IPS-18c (cell line): ENCODE measurements at regions not wholly inside any gene's neighbourhood (a gene's known extent, or its start where the extent isn't known, plus 50 kb on each side); places are given as distances from the start of the nearest gene placed in this dataset.

Experiments used
- H3K4me3 ChIP-seq: 2 replicates; pipeline ENCODE4 v1.7.0; 2013; ENCODE audit warnings: low read depth, mild to moderate bottlenecking, low read length, moderate library complexity; ENCODE audit not compliant: insufficient read depth
- H3K9me3 ChIP-seq: one replicate; pipeline ENCODE4 v1.6.1; 2013; ENCODE audit warnings: mild to moderate bottlenecking, low read length, moderate library complexity; ENCODE audit not compliant: control insufficient read depth, insufficient read depth

DNA sequence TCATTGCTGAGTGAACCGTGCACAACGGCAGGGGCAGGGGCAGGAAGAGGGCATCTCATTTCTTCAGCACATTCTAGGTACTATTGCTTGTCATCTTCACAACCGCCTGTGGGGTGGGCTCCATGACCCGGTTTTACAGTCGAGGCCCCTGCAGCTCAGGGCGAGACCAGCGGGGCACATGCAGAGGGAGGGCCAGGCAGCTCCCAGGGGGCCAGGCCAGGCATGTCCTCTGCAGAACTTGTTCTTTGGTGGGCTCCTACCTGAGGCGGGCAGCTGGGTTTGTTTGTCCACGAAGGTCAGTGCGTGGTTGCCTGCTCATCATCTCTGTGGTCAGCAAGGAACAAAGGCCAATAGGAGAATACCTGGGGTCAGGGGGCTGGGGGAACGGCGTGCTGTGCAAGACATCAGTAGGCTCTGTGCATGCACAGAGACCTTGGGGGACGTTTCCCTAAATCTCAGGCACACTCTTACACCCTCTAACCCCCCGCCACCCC lies 75.1 kb upstream of the LEP start:
- H3K4me3 ChIP-seq, result peak overlapping the region; percentile 63; the same call in 1 of the 2 replicates
- H3K9me3 ChIP-seq, result peaks cover 2% of the 10 kb centered on the region

DNA sequence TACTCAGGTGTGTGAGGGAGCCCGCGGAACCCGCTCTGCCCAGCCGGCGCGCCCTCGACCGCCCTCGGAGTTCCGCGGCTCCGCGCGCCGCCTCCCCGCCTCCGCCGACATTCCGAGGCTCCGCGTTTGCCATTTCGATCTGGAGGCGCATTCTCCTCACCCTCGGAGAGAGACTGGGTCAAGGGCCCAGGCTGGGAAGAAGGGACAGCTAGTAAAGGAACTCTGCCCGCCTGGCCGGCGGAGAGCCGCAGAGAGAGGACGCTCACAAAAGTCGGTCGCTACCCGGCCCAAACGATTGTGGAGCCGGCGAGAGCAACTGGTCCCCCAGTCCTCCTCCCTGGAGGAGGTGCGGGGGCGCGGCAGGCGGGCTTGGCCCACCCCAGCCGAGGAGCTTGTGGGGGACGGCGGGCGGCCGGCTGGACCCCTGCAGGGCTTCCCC lies 74.5 kb upstream of the LEP start:
- Histone ChIP-seq H3K9me3 (peaks cover 2% of the 10 kb centered on the region), H3K4me3 (peak overlapping the region; percentile 63)

DNA sequence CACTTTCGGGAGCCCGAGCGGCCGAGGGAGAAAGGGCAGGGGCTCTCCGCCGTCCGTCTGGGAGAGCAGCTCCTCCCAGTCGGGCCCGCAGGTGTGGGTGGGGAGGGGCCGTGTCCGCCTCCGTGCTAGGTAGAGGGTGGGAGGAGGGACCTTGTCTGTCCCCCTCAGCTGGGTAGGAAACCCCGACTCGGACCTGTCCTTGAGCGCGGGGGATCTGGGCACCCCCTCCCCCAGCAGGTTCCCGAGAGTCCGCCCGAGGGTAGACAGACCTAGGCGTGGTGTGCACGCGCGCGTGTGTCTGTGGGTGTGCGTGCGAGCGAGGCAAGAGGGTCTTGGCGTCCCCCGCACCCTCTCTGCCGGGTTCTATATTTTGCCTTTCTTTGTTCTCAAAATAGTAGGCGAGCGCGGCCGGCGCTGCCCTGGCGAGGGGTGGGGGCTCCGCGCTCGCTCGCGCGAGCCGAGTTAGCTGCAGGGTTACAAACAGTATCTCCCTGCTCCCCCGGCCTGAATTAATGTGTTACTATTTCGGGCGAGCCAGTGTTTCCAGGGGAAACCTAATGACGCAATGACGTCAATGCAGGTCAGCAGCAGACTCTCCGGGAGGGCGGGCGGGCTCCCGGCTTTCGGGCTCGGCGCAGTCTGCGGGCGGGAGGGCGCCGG lies 73.9 kb upstream of the LEP start:
- Histone ChIP-seq H3K9me3 (peaks cover 2% of the 10 kb centered on the region), H3K4me3 (peak overlapping the region; percentile 63)

DNA sequence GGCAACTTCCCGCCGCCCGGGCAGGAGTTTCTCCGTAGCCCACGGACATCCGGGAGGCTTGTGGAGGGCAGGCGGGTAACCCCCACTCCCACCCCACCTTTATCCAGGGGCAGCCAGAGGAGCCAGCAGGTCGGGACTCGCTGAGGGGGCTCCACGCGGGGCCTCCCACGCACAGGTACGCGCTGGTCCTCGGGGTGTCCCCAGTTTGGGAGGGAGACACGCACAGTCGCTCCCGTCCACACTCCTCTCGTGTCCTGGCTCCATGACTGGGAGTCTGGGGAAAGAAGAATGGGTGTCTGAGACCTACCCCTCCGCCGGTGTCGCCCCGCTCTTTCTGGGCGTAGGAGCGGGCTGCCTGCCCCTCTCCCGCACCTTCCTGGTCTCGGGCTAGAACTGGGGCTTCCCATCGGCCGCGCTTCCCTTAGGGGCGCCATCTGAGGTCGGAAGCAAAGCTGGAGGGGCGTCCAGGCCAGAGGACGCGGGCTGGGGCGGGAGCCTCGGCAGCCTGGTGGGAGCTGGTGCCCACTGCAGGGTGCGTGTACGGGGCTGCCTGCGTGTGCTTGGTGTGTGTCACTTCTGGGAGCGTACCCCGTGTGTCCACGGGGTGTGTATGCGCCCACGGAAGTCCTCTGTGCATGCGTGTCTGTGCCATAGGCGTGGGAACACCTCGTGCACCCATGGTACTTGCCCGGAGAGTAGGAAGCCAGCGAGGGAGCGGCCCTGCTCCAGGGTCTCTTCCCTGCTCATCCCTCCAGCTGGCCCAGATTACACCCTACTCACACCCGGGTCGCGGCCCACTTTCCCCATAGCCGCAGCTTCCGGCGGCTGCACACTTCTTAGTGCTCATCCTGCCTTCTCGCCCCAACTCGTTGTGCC lies 73.0 kb upstream of the LEP start:
- peaks cover 2% of the 10 kb centered on the region for H3K9me3 ChIP-seq
- peak overlapping the region; percentile 63 for H3K4me3 ChIP-seq

DNA sequence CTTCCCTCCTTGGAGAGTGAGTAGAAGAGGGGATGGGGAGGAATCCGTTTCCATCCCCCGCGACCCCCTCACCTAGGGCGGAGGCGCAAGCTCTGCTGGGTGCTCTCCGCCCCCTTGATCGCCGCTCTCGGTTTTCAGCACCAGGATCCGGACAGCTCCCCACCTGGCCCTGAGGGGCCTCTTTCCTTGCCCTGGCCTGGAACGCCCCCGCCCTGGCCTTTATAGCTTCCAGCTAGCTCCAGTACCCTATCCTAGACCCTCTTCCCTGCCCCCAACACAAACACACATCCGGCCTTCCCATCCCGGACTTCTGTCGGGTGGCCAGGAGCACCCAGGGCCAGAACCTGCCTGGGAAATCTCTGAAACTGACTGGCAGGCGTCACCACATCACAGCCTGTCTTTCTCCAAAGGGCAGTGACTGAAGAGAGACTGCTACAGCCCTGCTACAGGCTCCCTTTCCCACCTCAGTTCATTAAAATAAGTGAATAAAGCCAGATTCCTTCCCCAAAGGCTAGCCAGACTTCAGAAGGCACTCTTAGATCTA lies 72.3 kb upstream of the LEP start:
- Histone ChIP-seq H3K9me3 (peaks cover 2% of the 10 kb centered on the region), H3K4me3 (peak overlapping the region; percentile 63)

DNA sequence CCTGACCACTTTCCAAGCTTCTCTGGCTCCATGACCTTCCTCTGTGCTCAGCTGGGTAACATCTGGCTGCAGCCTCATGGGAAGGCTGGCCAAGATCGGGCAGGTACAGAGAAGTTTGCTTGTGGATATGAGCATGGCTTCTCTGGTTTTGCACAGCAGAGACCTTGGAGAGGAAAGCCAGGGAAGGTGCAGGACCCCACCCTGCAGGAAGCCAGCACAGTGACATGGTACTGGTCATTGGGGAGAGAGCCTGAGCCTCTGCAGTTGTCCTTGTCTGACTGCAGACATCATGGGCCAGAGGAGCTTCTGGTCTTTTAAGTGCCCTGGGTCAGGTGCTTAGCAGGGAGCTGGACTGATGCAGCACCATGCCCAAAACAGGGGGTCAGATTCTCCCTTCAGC lies 70.6 kb upstream of the LEP start:
- Histone ChIP-seq H3K4me3 (no peak overlapping the region), H3K9me3 (peaks cover 2% of the 10 kb centered on the region)

DNA sequence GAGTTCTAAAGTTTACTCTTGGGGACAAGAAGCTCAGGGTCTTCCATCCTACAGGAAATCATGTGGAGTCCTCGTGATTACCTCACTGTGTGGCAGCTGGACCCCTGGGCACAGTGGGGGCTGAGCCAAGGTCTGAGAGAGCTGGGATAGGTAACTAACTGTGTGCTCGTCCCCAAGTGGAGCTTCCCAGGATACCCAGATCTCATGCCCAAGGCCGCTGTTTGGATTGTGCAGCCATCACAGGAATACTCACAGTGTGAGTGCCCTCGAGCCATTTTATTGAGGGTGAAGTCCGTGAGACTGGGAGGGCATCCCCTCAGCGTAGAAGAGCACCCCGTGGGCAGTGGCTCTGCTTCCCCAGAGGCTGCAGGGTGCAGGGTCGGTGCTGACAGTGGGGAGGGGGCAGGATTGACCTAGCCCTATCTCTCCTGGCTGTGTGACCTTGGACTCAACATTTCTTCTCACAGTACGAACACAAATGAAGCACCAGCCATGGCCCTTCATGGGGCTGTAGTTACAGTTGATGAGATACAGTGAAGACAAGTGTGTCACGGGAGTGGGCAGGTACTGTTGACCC lies 69.6 kb upstream of the LEP start:
- H3K4me3 ChIP-seq, result no peak overlapping the region
- no peaks in the 10 kb centered on the region for H3K9me3 ChIP-seq

DNA sequence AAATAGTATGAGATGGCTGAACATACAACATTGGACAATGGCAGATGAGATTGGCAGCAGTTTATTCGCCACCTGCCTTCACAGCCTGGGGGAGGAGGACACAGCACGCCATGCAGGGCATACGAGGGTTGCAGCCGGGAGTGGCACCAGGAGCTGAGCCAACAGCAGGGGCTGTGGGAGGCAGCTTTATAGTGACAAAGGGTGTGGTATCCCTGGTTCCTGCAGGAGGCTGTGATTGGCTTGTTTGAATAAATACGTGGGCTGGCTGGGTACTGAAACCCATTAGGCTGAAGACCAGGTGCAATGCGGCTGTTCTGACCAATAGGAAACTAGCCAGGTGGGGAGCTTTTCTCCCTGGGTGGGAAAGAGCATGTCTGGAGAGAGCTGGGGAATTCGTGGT lies 68.9 kb upstream of the LEP start:
- no peaks in the 10 kb centered on the region for H3K9me3 ChIP-seq
- H3K4me3 ChIP-seq, result no peak overlapping the region

DNA sequence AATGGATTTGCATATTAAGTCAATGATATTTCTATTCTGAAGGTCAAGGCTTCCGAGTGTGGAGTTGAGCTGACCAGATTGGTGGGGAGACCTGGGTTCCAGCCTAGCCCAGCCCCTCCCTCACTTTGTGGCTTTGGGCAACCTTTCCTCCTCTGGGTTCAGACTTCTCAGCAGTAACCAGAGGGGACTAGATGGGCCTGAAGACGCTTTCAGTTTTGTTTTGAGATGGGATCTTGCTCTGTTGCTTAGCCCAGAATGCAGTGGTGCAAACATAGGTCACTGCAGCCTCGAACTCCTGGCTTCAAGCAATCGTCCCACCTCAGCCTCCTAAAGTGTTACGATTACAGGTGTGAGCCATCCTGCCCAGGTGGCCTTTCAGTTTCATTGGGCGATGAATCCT lies 68.1 kb upstream of the LEP start:
- no peaks in the 10 kb centered on the region for H3K9me3 ChIP-seq
- H3K4me3 ChIP-seq, result no peak overlapping the region

DNA sequence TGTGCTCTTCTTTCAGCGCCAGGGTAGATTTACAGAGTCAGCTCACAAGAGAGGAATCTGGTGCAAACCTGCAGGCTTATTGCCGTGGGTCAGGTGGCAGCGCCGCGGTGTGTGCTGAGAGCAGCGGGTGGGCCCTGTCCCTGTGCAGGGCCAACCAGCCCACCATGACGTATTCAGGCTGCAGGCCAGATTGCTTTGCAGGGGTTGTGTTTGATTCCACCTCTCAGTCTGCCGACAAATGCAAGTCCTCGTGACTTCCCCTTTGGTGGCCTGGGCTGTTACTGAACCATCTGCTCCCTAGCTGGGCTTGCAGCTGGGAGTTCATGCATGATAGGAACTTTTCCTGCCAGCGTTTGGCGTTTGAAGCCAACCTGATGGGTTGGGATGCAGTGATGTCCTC lies 66.7 kb upstream of the LEP start:
- Histone ChIP-seq H3K4me3 (no peak overlapping the region), H3K9me3 (no peaks in the 10 kb centered on the region)

DNA sequence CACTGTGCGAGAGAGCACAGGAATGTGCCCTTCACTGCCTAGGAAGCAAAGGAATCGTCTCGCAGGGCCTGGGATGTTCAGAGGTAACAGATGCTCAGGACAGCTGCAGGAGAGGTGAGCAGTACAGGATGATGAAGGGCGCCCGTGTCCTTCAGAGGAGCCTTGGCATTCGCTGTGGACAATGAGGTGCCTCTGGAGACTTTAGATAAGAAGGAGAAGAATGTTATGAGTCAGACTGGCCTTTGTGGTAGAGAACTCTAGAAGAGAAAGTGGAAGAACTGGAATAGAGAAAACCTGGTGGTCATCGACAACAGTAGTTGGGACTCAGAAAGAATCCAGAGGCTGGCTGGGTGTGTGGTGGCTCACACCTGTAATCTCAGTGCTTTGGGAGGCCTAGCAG lies 64.4 kb upstream of the LEP start:
- H3K9me3 ChIP-seq, result no peaks in the 10 kb centered on the region
- no peak overlapping the region for H3K4me3 ChIP-seq

DNA sequence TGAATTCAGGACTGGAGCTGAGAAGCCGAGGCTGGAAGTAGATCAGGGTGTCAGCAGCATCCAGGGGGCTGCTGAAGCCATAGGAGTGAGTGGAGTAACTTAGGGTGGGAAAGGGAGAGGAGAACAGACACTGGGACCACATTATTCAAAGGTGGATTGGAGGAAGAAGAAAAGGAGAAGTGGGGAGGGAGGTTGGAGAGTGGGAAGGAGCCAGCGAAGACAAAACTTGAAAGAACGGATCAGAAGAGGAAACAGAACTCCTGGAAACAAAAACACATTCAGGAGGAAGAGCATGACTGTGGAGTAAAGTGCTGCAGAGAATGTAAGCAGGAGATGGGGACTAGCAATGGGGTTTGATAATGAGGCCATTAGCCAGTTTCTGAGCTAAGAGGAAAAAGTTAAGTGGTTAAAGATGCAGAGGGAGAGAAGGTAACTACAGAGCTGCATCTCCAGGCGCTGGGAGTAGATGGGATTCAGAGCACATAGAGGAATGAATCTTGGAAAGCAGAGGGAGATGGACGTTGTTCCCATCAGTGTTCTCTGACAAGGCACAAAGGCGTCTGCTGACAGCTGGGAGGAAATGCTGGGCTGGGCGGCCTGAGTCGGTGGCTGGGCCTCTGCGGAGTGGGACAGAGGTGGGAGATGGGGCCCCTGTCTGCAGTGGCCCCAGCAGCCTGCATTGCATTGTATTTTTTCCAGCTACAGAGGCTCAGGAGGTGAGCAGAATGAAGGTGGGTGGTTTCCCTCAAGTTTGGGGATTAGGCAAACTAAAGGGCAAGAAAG lies 63.1 kb upstream of the LEP start:
- H3K4me3 ChIP-seq, result no peak overlapping the region

DNA sequence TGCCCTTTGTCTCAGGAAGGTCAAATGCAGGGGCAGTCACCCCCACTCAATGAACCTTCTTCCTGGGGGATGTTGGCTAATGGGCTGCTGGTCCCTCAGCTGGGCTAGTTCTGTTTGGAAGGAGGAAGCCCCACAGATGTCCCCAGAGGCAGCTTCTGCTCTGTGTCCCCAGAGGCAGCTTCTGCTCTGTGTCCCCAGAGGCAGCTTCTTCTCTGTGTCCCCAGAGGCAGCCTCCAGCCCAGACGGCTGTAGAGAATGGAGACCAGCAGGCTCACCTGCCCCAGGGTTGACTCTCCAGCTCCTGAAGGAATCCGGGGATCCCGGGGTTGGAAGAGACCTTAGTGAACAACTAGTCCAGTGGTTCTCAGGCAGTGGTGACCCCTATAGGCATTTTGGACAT lies 62.5 kb upstream of the LEP start:
- H3K9me3 ChIP-seq, result no peaks in the 10 kb centered on the region
- no peak overlapping the region for H3K4me3 ChIP-seq

More for the DNA sequence above, 63.1 kb upstream of the LEP start:
- no peaks in the 10 kb centered on the region for H3K9me3 ChIP-seq

DNA sequence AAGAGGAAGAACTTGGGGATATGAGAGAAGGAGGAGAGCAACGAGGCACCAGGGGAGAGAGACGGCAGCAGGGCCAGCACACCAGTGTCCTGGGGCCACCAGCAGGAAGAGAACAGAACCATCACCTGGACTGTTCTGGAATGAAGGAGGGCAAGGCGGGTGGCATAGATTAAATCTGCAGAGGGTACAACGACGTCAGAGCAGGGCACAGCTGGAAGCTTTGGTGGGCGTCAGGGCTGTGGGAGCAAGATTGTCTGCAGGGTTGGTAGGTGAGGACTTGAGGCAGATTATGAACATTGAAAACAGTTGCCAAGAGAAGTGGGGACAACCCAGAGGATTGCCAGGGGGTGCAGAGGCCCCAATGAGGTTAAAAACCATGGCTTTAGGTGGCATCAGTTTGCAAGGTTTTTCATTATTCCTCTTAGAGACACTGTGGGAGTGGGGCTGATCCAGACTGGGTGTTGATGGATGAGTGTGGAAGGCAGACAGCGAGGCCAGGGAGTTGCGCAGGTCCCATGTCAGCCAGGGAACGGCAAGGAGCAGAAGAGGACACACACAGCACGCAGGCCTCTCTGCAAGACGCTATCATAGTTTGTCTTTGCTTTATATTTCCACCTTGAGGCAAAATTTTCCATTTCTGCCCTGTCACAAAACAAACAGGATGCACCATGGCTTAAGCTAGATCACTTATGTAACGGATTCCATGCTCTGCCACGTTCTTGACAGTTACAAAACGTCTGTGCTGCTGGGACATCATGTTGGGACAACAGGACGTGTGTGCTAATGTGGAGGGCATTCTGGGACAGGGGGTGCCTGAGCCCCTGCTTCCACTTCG lies 52.5 kb upstream of the LEP start:
- no peaks in the 10 kb centered on the region for H3K9me3 ChIP-seq
- H3K4me3 ChIP-seq, result no peak overlapping the region

DNA sequence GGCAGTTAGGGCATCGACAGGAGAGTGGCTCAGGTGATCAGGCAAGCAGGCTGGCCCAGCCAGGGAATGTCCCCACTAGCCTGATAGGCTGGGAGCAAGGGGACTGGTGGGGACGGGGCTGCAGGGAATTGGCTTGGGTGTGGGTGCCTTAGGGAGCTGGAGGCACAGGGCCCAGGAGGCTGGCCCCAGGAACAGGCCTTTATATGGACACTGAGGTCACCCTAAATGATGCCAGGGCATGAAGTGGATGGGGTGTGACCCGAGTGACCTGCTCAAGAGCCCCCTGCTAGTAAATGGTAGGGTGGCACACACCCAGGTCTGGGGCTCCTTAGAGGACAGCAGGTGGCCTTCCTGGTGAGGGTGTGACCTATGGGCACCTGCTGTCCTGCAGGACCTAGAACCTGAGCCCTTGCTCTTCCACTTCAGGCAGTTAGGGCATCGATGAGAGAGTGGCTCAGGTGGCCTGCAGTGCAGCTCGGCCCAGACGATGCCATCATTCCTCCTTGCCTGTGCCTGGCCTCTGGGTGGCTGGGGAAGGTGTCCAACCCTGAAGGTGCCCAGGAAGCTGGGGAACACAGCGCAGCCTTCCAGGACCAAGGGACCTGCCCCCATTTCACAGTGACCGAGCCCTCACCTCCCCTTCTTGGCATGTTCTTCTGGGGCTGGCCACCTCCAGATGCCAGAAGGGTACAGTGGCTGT lies 51.7 kb upstream of the LEP start:
- no peaks in the 10 kb centered on the region for H3K9me3 ChIP-seq
- H3K4me3 ChIP-seq, result no peak overlapping the region
